Activated CD4-positive, alpha-beta T cell treated with anti-CD3 and anti-CD28 coated beads, Interleukin-2, amount 50 U/mL, for 24 hours (primary cell): ENCODE measurements at regions not wholly inside any gene's neighbourhood (a gene's known extent, or its start where the extent isn't known, plus 50 kb on each side); places are given as distances from the start of the nearest gene placed in this dataset.

Experiments used
- DNase-seq, 2 donors: peaks; one replicate each; pipeline ENCODE4 v3.0.0-alpha.2; 2020; ENCODE audit warnings: low read depth in 1 of 2, low spot score in 1 of 2

DNA sequence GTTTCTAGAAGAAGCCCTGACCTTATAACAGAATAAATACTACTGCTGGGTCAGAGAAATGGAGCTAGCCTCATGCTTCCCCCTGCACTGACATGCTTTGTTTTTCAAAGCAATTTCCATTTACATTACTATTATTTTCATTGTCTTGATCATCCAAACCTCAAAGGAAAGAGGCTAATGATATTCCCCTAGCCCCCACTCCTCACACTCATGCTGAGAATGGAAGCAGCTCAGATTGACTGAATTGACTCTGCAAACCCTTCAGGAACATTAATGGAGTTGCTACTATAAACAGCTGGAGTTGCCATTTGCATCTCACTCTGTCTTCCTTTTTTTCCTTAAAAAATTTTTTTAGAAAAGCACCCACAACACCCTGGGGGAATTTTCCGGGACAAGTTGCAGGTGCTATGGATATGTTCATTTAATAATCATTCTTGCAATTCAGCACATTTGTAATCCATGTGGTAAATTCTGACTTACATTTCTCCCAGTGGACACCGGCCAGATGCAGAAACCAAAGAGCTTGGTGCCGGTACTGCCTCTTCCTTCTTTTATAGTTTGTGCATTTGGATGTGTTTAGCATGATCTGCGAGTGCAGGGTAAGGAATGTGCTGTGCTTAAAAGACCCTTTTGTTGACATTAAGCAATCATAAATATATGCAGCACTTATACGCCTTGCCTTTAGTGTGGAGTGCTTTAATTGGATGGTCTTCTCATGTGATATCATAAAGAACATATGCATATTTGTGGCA is 103.3 kb upstream of the OSR1 start:
- no peak for DNase-seq

DNA sequence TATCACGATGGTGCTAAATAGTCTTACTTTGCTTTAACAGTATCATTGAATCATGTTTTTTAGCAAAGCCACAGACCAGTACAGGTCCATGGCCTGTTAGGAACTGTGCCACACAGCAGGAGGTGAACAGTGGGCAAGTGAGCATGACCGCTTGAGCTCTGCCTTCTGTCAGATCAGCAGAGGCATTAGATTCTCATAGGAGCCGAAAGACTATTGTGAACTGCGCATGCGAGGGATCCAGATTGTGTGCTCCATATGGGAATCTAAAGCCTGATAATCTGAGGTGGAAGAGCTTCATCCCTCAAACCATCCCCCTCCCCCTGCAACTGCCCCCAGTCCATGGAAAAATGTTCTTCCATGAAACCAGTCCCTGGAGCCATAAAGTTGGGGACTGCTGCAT is 102.3 kb upstream of the OSR1 start:
- DNase-seq: no peak

DNA sequence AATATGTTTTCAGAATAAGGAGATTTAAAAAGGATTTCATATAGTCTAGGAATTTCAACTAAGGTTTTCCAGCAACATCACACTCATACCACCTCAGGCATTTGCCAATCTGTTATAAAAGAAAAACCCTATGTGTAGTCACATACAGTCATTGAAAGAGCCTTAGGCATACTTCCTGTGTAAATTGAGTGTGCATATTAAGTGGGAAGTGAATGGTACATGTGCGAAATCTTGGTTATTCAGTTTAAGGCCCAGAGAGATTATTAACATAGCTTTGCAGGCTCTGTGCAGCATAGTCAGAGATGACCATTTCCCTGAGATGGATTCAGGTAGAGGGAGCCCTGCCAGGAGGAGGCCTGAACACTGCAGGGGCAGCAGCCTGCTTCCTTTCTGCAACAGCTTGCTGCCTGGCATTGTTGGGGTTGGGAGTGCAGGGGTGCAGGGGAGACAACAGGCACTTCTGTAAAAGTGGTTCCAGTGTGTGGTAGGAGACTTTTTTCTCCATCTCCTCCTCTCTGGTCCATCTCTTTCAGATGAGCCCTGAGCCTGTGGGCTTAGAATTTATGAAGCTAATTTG is 100.1 kb upstream of the OSR1 start:
- DNase-seq: no peak

DNA sequence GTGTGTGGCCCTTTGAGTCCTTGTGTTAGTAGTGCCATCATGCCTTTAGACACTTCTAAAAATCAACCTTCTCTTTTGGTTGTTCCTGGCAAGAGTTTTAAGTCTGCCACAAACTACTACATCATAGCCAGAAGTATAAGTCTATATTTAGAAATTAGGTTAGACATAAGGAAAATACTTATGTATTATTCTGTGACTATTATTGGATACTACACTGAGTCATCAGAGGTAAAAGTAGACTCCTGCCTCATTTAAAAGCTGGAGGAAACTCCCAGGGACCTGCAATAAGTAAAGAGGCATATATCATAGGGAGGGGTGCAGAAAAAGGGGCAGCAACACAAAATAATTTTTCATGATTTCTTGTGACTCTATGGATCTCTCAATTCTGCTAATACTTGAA is 99.4 kb upstream of the OSR1 start:
- no peak for DNase-seq

DNA sequence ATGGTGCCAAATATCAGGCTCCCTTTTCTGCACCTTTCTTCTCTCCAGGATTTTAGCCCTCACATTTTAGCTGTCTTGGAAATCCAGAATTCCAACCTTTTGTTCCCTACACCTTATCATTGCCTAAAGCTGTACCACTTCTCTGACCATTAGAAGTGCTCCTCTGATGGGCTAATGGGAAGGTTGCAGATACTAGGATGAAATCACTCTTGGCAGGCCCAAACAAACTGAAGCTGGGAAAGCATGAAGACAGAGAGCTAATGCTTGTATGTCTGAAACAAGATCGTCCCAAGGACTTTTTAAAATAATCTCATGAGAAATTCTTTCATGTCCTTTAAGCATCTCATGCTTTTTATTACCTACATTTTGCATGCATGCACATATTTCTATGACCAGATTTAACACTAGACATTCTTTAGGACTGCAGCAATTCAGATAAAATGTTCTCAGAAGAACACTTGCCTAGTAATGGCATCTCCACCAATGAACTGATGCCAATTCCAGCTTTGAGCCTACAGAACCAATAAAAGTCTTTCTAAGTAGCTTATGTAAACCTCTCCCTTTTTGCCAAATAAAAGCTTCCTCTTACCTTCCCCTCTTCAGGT is 98.4 kb upstream of the OSR1 start:
- no peak for DNase-seq

DNA sequence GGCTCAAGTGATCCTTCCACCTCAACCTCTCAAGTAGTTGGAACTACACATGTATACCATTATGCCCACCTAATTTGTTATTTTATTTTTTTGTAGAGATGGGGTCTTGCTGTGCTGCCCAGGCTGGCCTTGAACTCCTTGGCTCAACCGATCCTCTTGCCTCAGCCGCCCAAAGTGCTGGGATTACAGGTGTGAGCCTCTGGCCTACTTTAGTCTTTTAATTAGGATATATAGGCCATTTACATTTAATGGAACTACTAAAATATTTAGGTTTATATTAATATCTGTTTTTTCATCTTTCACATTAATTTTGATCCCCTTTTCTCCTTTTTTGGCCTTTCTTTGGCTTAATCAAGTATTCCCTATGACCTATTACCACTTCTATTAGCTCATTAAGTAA is 95.7 kb upstream of the OSR1 start:
- DNase-seq: no peak

DNA sequence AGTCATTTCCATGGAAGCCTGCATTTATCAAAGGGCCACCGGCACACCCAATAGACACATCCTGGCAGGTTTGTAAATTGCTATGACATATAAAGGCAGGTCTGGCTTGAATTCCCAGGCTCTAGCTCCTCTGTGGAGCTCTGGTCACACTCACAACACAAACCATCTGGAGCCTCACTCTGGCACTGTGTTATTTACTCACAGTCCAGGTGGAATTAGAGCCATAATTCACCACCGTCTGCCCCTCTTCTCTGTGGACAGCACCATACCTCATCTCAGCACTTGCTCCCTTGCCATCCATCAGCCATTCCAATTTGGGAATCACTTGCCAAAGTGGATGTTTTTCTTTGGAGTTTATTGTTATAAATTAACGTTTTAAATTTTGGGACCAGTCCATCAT is 84.3 kb upstream of the OSR1 start:
- DNase-seq: no peak

DNA sequence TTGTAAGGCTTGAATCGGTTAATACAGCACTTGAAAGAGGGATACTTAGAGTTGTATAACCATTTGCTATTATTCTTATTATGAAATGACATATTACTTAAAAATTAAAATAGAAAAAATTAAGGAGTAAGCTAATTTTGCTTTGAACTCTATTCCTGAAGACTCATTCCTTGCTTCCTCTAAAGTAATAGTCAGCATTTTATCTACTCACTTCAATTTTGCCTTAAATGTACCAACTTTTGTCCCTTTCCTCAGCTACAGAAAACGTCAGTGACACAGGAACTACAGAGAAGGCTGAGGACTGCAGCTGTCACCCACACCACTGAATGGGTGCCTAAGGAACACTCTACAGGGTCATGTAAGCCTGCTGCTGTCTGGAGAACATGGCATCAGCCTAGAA is 80.7 kb upstream of the OSR1 start:
- DNase-seq: no peak

DNA sequence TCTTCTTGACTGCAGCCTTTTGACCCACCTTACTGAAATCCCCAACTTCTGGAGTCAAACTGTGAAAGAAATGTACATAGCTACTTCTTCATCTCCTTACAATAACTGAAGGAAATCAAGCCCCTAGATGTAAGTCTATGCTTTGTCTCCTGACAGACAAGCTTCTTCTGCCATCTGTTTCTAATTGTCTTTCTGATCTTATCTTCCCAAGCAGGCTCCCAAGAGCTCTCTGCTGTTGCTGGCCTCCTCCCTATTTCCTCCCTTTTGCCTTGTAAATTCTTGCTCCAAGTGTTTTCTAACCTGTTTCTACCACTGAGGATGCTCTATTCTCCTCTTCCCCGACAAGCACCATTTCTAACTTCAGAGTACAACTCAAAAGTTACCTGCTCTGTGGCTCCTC is 77.4 kb upstream of the OSR1 start:
- no peak for DNase-seq

DNA sequence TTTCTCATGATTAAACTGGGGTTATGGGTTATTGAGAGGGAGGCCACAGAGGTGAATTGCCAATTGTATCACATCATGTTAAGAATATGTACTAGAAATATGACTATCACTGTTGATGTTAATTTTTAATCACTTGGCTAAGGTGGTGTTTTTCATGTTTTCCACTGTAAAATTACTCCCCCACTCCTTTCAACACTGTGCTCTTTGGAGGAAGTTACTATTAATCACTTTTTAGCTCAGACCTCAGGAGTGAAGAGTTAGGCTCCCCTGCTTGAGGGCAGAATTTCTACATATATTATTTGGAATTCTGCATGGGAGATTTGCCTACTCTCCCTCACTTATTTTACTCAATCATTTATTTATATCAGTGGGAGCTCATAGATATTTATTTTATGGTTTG is 76.0 kb upstream of the OSR1 start:
- no peak for DNase-seq

DNA sequence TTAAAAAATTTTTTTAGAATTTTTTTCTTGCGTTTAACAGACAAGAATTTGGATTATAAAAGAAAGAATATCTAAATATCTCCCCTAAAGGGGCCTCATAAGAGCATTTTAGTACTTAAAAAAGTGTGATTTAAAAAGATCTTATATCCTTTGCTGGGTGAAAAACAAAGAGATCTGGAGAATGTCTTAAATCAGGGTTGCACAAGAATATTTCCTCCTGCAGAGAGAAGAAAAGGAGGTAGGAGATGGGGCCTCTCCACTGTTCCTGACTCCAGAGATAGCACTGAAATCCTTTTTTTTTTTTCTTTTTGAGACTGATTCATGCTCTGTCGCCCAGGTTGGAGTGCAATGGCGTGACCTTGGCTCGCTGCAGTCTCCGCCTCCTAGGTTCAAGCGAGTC is 68.5 kb upstream of the OSR1 start:
- DNase-seq: no peak

DNA sequence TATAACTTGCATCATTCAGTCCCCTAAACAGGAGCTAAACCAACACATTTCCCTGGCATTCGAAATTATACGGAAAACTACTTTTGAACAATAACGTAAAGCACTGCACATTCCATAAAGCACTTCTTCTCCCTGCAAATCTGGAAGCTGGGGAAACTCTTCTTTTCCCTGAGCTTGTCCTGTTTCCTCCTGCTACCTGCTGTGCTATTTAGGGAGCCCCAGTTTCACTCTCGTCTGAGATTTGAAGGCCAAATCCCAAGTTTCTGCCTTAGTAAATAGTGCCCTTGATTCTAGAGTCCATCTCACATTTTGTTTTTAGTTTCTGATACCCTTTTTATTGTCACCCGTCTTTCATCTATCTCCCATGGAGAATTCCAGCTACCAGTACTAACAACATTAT is 67.7 kb upstream of the OSR1 start:
- DNase-seq: no peak

DNA sequence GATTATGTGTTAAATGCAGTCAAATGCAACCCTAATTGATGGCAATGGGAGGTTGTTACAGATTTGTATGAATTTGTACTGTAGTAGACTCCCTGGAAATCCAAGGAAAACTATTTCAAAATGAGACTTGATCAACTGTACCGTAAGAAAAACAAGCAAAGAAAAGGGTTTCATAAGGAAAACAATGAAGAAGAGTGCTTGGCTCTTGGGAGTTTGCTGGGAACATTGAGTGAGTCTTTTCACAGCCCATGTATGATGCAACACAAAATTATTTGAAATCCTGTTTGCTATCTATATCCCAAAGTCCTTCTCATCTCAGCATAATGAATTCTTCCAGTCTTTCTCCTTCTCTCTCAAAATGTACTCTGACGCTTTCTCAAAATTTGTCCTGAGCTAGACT is 67.0 kb upstream of the OSR1 start:
- no peak for DNase-seq

DNA sequence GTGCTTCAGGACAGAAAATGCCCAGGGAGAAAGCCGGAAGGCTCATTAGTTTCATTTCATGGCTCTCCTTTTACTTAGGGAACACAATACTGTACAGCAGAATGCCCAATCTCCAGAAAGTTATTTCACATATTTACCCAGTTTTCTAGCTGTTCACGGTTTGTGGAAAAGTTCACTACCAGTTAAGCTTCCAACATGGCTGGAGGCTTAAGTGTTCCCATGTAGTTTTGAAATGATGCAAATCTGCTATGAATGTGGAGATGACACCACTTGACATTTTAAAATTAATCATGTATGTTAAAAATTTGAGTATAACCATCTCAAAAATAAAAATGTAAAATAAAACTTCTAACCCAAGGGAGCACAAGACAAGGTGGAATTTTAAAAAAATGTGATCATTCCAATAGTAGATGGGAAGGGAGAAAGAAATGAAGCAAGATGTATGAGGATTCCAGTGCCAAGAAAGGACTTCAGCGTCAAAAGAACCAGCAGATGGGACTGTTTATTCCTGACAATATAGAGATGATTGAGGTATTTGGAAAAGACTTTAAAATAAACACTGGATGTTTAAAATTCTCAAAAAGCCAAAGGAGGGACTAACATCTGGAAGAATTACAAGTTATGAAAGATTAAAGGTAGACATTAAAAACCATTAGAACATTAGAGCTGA is 60.9 kb upstream of the OSR1 start:
- no peak for DNase-seq

DNA sequence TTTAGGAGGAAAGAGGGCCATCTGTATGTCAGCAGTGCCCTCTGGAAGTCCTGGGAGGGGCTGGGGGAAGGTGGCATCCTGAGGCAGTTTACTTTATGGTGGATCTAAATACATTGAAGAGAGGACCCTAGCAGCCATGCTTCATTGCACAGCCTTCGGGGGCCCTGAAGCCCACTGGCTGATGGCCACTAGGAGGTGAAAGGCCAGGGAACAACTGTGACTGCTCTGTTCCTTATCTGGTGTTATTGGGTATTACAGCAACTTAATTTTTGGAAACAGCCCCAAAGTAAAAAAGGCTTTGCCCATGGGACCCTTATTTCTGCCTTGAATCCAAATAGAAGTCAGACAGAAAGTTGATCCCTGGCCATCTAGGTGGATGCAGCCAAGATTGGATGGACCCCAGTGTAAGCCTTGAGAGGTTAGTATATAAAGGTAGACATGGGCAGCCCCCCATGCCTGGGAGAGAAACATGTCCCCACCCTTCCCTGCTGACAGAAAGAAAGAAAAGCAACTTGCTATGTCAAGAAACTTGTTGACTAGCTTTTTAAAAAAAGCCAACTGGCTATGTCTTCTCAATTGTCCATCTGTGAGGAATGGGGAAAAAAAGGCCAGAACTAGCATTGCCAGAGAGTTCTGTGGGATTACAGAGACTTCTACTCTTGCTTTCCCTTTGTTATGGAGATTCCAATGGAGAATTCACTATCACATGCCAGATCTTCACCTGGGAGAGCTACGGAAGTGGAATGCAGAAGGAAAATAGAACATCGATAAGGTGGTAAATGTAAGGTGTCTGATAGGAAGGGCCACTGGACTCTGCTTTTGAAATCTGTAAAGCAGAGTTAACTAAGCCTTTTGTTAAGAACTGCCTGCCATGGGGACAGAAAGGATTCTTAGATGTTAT is 58.6 kb upstream of the OSR1 start:
- DNase-seq: no peak

DNA sequence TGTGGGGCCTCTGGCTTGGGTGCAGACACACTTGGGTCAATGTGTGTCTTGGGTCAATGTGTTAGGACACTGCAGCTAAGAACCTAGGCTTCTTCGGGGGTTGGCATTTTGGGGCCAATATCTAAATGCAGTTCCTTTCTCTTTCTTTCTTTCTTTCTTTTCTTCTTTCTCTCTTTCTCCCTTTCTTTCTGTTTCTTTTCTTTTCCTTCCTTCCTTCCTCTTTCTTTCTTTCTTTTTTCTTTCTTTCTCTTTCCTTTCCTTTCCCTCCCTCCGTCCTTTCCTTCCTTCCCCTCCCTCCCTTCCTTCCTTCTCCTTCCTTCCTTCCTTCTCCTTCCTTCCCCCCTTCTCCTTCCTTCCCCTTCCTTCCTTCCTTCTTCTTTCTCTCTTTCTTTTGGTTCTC is 57.7 kb upstream of the OSR1 start:
- no peak for DNase-seq

DNA sequence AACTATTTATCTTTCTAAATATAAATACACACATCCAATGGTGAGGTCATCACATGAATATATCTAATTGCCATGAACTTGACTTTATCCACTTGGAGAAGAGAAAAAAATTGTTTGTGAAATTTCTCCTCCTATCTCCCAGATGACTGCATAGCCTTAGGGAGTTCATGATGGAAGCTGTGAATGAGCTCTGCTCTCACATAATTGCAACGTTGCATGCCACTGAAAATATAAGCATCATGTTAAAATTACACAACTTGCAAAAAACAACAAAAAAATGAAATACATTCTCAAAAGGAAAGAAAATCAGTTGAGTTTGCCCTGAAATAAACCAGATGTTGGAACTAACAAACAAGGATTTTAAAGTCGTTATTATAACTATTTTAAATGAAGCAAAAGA is 50.6 kb upstream of the OSR1 start:
- DNase-seq: no peak

DNA sequence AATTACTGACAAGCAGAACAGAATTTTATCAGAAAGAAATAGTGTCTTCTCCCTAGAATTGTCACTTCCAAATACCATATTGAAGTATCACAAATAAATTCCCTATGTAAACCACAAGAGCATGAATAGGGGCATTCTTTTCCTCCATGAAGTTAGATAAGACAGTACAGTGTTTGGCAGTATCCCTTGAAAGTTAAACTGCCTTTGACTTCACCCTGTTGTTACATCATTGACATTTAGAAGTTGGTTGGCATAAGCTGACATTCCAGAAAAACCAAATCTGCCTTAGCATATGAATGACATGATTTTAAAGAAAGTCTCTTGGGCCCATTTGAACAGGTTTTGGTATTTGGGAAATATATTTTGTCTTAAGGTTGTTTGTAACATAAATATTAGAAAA is 50.2 kb upstream of the OSR1 start:
- DNase-seq: no peak
